ENCODE measurements at regions not wholly inside any gene's neighbourhood (a gene's known extent, or its start where the extent isn't known, plus 50 kb on each side); places are given as distances from the start of the nearest gene placed in this dataset.

GRCh38 chr7:87003872-87004798 lies 55.3 kb downstream of the ELAPOR2 start:
- no peak for TF ChIP-seq CTCF (conservative IDR thresholded peaks at IDR 0.05; ENCODE audit: low read depth, low read length)
- TF ChIP-seq EZH2 (IDR thresholded peaks at IDR 0.05; ENCODE audit: borderline replicate concordance, low read depth, low read length, poor library complexity, severe bottlenecking) = no peak

Measured in A673 (cell line).